Stimulated activated CD8-positive, alpha-beta memory T cell treated with anti-CD3 and anti-CD28 coated beads, Interleukin-7, amount 100 ng/mL, for 48 hours (primary cell): ENCODE measurements at regions not wholly inside any gene's neighbourhood (a gene's known extent, or its start where the extent isn't known, plus 50 kb on each side); places are given as distances from the start of the nearest gene placed in this dataset.
"Not testable (repeated sequence)": the region's sequence is repeated elsewhere in the genome, so short reads cannot be mapped to it uniquely, and the experiment has no call there.

Experiments used
- DNase-seq, 2 donors: peaks; one replicate each; pipeline ENCODE4 v3.0.0-alpha.2; 2020; ENCODE audit warnings: low read depth in 1 of 2; ENCODE audit errors: extremely low read depth in 1 of 2

GRCh38 chr1:206403612-206404307, 66.5 kb upstream of the IKBKE start:
- DNase-seq, result not testable (repeated sequence)

DNA sequence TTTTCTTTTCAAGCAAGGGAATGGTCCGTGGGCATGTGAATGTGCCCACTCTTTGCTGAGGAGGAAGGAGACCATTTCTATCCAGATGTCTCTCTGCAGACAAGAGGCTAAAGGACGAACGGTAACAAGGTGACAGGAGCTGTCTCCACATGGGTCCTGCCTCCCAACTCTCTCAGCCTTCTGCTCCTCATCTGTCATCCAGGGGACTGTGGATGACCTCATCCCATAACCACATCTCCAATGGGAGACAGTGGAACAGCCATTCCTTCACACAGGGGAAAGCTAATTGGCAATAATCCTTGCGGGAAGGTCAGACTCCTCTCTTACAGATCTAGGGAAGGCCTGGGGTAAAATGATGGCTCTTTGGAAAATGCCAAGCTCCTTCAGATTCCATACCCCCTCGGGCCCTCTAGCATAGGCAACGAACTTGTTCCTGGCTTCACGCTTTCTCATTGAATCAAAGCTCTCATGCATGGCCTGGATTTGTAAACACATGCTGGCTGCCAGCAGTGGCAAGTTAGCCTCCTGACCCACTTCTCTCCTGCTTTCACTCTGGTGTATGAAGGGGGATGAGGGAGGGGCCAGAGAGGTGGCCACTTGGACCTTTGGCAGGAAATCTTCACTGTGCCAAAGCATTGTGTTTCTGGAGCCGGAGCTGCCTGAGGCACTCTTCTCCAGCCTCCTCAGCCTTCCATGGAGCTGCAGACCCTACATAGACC, 65.8 kb upstream of the IKBKE start:
- DNase-seq, result not testable (repeated sequence)

DNA sequence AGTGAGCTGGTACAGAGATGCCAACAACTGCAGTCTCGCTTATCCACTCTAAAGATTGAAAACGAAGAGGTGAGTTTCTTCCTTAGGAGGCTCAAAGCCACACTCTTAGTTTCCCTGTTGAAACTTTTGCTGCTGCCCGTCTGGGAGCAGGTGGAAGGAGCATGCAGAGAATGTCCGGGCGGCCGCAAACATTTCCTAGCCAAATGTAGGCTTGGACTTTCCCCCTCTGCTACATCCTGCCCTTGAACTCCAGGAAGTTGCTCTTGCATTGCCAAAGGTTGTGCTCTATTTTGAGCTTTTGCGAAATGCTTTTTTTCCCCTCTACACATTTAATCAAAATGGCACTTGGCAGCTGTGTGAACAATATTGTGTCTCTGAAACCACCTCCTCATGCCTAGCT, 65.0 kb upstream of the IKBKE start:
- DNase-seq, result not testable (repeated sequence)

- not testable (repeated sequence) for DNase-seq
Observed at GRCh38 chr1:206408371-206409288, 61.6 kb upstream of the IKBKE start.

GRCh38 chr1:206411321-206411720, 59.0 kb upstream of the IKBKE start:
- no peak for DNase-seq

GRCh38 chr1:206415942-206416341, 54.3 kb upstream of the IKBKE start:
- no peak for DNase-seq

DNA sequence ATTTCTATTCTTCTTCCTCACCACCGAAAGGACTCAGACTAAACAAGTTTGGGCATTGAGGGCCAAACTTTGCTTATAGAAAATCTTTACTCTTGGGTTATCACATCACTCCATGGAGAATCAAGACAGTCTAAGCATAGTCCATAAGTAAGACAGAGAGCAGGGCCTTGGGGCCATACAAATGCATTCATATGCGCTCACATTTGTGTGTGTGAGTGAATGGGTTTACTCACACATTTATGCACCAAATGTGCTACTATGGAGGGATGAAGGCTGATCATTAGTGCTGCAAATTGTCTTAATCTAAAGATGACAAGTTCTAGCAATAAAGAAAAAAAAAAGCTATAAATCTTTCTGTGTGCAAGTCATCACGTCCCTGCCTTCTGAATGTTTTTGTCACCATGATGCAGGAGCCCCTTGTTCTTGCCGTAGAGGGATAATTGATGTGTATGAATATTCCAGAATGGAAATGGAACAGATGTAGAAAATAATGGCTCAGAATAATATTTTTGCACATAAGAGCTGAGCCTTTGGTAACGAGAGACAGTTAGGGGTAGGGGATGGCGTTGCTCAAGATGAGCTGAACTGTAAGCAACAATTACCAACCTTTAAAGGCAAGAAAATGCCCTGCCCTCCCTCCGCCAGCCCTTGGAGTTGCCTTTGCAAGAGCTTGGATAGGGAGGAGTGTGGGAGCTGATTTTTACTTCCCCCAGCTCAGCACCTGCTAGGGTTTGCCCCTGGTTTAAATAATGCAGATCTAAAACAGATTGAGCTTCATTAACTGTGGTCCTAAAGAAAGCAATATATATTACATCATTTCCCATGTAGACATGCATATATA, 52.3 kb upstream of the IKBKE start:
- DNase-seq, result no peak

GRCh38 chr1:206419250-206419649, 51.0 kb upstream of the IKBKE start:
- DNase-seq, result no peak

GRCh38 chr1:206419783-206420182, 50.5 kb upstream of the IKBKE start:
- DNase-seq, result no peak

- DNase-seq, result no peak
Observed at GRCh38 chr1:206420471-206420870, 49.8 kb upstream of the IKBKE start.
